CD4-positive, alpha-beta T cell treated with Interleukin-15 for 4 hours (primary cell): ENCODE measurements at regions not wholly inside any gene's neighbourhood (a gene's known extent, or its start where the extent isn't known, plus 50 kb on each side); places are given as distances from the start of the nearest gene placed in this dataset.

Source experiments
- DNase-seq: peaks from one replicate; pipeline ENCODE4 v3.0.0-alpha.2; 2020; ENCODE audit warnings: low spot score

DNA sequence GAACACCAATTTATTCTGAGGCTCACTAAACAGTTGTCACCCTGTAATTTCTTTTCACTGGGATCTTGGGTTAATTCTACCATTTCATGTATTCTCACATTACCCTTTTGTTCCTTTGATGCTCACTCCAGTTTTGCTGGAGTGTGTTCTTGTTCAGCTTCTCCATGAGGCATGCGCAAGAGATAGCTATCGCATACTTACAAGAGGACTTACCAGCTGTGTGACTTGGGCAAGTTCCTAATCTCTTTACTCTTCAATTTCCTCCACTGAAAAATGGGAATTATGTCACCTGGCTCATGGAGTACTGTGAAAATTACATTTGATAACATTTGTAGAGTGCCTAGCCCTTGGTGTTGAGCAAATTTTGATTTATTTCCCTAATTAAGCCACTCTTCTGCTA, 56.5 kb upstream of the JDP2 start:
- no peak for DNase-seq

DNA sequence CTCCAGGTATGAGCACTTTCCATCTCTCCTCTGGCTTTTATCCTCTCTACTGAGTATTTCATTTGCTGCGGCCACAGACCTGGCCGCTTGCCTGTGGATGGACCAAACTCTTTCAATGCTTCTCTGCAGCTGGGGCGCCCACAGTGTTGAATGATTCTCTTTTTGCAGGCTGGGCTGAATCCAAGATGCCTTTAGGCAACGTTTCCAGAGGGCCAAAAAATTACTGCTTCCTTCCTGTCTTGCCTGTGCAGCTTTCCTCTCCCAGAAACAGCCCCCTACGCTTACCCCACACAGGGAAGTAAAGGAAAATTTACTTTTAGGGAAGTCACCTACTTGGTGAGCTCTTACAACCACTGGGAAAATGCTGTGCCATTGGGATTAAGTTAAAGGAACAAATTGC, 55.6 kb upstream of the JDP2 start:
- no peak for DNase-seq

DNA sequence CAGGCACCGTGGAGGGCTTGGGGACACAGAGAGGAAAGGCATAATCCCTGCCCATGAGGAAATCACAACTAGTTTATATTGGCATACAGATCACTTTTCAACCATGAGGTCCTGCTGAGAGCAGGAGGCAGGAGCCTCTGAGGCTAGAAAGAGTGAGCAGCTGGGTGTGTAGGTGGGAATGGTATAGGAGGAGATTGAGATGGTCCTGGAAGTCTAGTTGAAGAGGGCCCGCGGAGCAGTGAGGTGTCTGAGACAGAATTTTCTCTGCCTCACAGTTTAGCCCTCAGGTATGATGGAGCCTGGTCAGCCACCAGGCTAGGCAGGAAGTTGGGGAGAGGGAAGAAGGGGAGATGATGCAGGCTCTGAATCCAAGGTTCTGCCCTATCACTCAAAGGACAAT, 54.7 kb upstream of the JDP2 start:
- DNase-seq, result no peak

DNA sequence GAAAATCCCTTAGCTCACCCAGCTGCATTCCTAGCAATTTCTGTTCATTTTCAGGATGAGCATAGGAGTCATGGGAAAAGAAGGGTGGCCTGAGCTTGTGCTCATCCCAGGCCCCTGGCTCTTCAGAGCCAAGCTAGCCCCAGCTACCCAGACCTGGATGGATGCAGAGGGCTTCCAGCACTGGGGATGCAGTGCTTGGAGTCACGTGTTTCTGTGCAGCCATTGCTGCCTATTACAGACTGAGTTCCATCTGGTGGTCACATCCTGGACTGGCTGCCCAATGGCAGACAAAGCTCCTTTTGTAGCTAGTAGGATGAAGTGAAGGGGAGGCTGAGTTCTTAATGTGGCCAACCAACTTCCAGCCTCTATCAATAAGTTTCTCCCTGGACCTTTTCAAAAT, 54.2 kb upstream of the JDP2 start:
- DNase-seq, result no peak

DNA sequence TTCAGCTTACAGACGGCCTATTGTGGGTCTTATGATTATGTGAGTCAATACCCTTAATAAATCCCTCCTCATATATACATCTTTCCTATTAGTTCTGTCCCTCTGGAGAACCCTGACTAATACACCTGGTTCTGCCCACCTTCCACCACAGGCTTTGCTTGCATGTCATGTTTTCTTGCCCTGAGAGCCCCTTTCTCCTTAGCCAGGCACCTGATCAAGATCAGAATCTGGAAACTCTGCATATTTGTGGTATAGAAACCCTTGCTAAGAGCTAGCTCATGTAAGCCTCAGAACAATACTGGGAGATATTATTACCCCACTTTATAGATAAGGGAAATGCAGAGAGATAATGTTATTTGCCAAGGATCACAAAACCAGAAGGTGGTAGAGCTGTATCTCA, 52.9 kb upstream of the JDP2 start:
- DNase-seq, result no peak

DNA sequence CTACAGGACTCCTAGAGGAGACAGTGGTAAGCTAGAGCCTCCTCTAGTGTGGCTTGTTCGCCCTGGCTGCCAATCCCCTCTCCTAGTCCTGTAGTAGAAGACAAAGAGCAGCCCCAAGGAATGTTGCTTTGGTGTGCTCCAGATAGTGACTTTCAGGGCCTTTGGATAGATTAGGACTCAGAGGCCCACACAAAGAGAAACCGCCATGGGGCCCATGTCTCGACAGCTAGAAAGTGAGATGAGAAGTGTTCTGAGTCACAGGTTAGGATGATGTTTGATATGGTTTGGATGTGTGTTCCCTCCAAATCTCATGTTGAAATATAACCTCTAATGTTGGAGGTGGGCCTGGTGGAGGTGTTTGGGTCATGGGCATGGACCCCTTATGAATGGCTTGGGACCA, 51.8 kb upstream of the JDP2 start:
- DNase-seq, result no peak
